Muscle of arm (tissue), 1 donor: ENCODE measurements at regions not wholly inside any gene's neighbourhood (a gene's known extent, or its start where the extent isn't known, plus 50 kb on each side); places are given as distances from the start of the nearest gene placed in this dataset.
A peak's percentile ranks its signal among the peaks of the same experiment; 100 is the strongest.

Source experiments
- DNase-seq: peaks from one replicate; pipeline ENCODE4 v3.0.0-alpha.2; 2013

GRCh38 chr14:22513066-22513812 is 75.8 kb downstream of the DAD1 start:
- no peak for DNase-seq

GRCh38 chr14:22512106-22512814 is 76.8 kb downstream of the DAD1 start:
- DNase-seq = no peak

GRCh38 chr14:22510527-22511110 is 78.4 kb downstream of the DAD1 start:
- no peak for DNase-seq

GRCh38 chr14:22509751-22510300 is 79.2 kb downstream of the DAD1 start:
- DNase-seq = no peak

- no peak for DNase-seq
Measured at GRCh38 chr14:22509036-22509709, 79.9 kb downstream of the DAD1 start.

GRCh38 chr14:22508662-22509035 is 80.4 kb downstream of the DAD1 start:
- DNase-seq = no peak

- DNase-seq = no peak
Measured at GRCh38 chr14:22508150-22508457, 80.9 kb downstream of the DAD1 start.

- no peak for DNase-seq
Measured at GRCh38 chr14:22506778-22507351, 82.2 kb downstream of the DAD1 start.

GRCh38 chr14:22506378-22506710 is 82.7 kb downstream of the DAD1 start:
- DNase-seq = no peak

- DNase-seq = no peak
Measured at GRCh38 chr14:22505697-22506377, 83.2 kb downstream of the DAD1 start.

- DNase-seq = no peak
Measured at GRCh38 chr14:22505309-22505696, 83.7 kb downstream of the DAD1 start.

- no peak for DNase-seq
Measured at GRCh38 chr14:22502551-22502950, 86.5 kb downstream of the DAD1 start.

- peak; percentile 45 for DNase-seq
Measured at GRCh38 chr14:22502007-22502406, 87.0 kb downstream of the DAD1 start.

- DNase-seq = no peak
Measured at GRCh38 chr14:22500954-22501726, 87.9 kb downstream of the DAD1 start.

GRCh38 chr14:22500525-22500924 is 88.5 kb downstream of the DAD1 start:
- DNase-seq = no peak

GRCh38 chr14:22497671-22498093 is 91.3 kb downstream of the DAD1 start:
- DNase-seq = no peak

- DNase-seq = no peak
Measured at GRCh38 chr14:22497144-22497423, 91.9 kb downstream of the DAD1 start.

GRCh38 chr14:22494486-22495135 is 94.4 kb downstream of the DAD1 start:
- no peak for DNase-seq

GRCh38 chr14:22493753-22494152 is 95.3 kb downstream of the DAD1 start:
- DNase-seq = no peak
